ENCODE measurements at regions not wholly inside any gene's neighbourhood (a gene's known extent, or its start where the extent isn't known, plus 50 kb on each side); places are given as distances from the start of the nearest gene placed in this dataset.

GRCh38 chr15:95368755-95369601, 961.5 kb upstream of the NR2F2 start:
- H3K4me3 ChIP-seq (ENCODE audit: low read length): no peak overlapping the region
- TF ChIP-seq, protein P1, sequence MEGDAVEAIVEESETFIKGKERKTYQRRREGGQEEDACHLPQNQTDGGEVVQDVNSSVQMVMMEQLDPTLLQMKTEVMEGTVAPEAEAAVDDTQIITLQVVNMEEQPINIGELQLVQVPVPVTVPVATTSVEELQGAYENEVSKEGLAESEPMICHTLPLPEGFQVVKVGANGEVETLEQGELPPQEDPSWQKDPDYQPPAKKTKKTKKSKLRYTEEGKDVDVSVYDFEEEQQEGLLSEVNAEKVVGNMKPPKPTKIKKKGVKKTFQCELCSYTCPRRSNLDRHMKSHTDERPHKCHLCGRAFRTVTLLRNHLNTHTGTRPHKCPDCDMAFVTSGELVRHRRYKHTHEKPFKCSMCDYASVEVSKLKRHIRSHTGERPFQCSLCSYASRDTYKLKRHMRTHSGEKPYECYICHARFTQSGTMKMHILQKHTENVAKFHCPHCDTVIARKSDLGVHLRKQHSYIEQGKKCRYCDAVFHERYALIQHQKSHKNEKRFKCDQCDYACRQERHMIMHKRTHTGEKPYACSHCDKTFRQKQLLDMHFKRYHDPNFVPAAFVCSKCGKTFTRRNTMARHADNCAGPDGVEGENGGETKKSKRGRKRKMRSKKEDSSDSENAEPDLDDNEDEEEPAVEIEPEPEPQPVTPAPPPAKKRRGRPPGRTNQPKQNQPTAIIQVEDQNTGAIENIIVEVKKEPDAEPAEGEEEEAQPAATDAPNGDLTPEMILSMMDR (conservative IDR thresholded peaks at IDR 0.05; ENCODE audit: low read length): no peak
- DNase-seq (ENCODE audit: low read depth): no peak

- no peak for DNase-seq (ENCODE audit: low read depth)
- no peak overlapping the region for H3K4me3 ChIP-seq (ENCODE audit: low read length)
- TF ChIP-seq, protein P1 (conservative IDR thresholded peaks at IDR 0.05; ENCODE audit: low read length): no peak
Observed at GRCh38 chr15:95370291-95370690, 960.2 kb upstream of the NR2F2 start.

DNA sequence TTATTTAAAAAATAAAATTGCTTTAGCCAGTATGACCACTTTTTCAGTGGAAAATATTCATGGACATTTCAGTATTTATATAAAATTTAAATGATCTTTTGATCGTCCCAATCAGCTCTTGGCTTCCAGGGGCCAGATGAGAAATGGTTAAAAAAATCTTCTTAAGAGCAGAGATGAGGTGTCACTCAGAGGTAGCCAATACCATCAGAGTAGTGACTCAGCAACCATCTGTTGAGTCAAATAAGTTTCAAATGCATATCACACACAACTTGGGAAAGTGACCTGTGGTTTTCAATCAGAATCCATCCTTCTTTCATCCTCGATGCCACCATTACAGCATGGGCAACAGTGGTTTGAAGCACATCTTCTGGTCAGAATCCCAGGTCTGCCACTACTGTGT, 958.8 kb upstream of the NR2F2 start:
- no peak for DNase-seq (ENCODE audit: low read depth)
- TF ChIP-seq, protein P1 (conservative IDR thresholded peaks at IDR 0.05; ENCODE audit: low read length): no peak
- no peak overlapping the region for H3K4me3 ChIP-seq (ENCODE audit: low read length)

DNA sequence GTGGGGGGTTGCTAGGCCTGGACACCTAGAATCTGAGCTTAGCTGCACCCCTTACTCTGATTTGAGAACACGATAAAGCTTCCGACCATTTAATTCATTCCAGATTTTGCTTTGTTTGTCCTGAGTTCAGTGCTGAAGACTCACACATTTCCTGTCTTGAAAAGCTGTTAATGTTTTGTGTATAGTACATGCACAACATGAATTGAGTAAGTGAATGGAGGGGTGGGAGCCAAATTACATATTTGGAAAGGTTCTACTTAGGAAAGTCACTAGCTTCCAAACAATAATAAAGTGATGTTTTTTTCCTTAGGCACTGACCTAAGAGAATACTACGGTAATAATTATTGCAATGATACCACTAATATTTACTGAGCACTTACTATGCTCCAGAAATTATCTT, 955.2 kb upstream of the NR2F2 start:
- TF ChIP-seq, protein P1 (conservative IDR thresholded peaks at IDR 0.05; ENCODE audit: low read length): no peak
- no peak overlapping the region for H3K4me3 ChIP-seq (ENCODE audit: low read length)
- DNase-seq (ENCODE audit: low read depth): no peak

- no peak for DNase-seq (ENCODE audit: low read depth)
- no peak overlapping the region for H3K4me3 ChIP-seq (ENCODE audit: low read length)
- TF ChIP-seq, protein P1 (conservative IDR thresholded peaks at IDR 0.05; ENCODE audit: low read length): no peak
Observed at GRCh38 chr15:95377258-95377852, 953.1 kb upstream of the NR2F2 start.

GRCh38 chr15:95394186-95395067, 936.1 kb upstream of the NR2F2 start:
- TF ChIP-seq, protein P1 (conservative IDR thresholded peaks at IDR 0.05; ENCODE audit: low read length): no peak
- DNase-seq (ENCODE audit: low read depth): no peak
- H3K4me3 ChIP-seq (ENCODE audit: low read length): no peak overlapping the region

All from AG10803 (cell line).